ENCODE measurements at regions not wholly inside any gene's neighbourhood (a gene's known extent, or its start where the extent isn't known, plus 50 kb on each side); places are given as distances from the start of the nearest gene placed in this dataset.
"Not testable (repeated sequence)": the region's sequence is repeated elsewhere in the genome, so short reads cannot be mapped to it uniquely, and the experiment has no call there.

DNA sequence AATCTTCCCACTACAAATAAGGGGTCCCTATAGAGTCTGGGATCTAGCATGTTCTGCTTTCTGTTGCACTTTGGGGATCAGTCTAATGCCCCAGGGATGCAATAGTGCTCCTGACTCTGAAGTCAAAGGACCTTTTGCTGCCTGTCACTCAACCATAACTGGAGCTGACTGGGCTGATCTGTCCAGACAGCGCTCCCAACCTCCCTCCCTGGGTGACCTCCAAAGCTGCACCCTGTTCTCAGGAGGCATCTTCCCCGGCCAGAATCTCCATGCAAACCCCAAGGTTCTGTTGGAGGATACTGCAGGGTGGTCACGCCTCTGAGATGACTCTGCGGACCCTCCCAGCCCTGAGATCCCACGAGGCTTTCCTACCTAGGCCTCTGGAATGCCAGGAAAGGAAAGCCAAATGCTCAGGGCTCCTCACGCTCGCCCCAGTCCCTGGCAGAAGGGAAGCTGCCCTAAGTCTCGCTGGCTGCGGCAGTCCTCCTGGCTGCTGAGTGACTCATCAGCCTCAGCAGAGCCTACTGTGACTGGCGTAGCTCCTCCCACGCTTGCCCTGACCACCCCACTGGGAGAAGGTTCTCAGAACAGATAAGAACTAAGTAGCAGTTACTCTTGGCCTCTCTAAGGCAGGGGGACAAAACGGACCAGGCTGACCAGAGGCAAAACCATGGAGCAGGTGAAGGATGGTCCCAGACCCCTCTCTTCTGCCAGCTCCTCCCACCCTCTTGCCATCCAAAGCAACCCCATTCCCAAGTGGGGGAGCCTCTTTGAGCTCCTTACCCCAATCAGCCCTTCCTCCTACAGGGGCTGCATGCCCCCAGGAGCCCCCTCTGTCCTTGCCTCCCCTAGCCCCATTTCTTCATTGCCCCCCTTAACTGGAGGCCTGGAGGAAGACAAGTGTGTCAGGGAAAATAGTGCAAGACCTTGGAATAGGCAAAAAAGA, 124.1 kb upstream of the TNRC6C start:
- no peak overlapping the region for H3K4me3 ChIP-seq (ENCODE audit: low read length)
- peaks cover 34% of the 10 kb centered on the region for H3K4me1 ChIP-seq (ENCODE audit: insufficient read depth, low read length)
- no peaks in the 10 kb centered on the region for H3K36me3 ChIP-seq (ENCODE audit: insufficient read depth, low read length)
- H3K27me3 ChIP-seq (ENCODE audit: insufficient read depth, low read length) = no peaks in the 10 kb centered on the region
- no peak overlapping the region for H2AFZ ChIP-seq (ENCODE audit: low read depth, low read length)
- no peaks in the 10 kb centered on the region for H3K9me3 ChIP-seq (ENCODE audit: low read length)

- Histone ChIP-seq H3K4me1 (ENCODE audit: insufficient read depth, low read length) (peaks cover 17% of the 10 kb centered on the region), H3K27me3 (ENCODE audit: insufficient read depth, low read length) (no peaks in the 10 kb centered on the region), H2AFZ (ENCODE audit: low read depth, low read length) (no peak overlapping the region), H3K36me3 (ENCODE audit: insufficient read depth, low read length) (no peaks in the 10 kb centered on the region), H3K9me3 (ENCODE audit: low read length) (no peaks in the 10 kb centered on the region), H3K4me3 (ENCODE audit: low read length) (no peak overlapping the region)
Observed at GRCh38 chr17:77836557-77837041, 121.9 kb upstream of the TNRC6C start.

DNA sequence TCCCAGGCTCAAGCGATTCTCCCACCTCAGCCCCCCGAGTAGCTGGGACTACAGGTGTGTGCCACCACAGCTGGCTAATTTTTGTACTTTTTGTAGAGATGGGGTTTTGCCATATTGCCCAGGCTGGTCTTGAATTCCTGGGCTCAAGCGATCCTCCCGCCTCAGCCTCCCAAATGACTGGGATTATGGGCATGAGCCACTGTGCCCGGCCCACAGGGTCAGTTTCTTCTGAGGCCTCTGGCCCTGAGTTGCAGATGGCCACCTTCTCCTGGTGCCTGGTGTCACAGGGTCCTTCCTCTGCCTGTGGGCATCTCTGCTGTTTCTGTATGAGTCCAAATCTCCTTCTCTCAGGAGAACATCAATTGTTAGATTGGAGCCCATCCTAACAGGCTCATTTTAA, 121.4 kb upstream of the TNRC6C start:
- H3K36me3 ChIP-seq (ENCODE audit: insufficient read depth, low read length); H3K27me3 ChIP-seq (ENCODE audit: insufficient read depth, low read length); H3K9me3 ChIP-seq (ENCODE audit: low read length); H3K4me3 ChIP-seq (ENCODE audit: low read length); H2AFZ ChIP-seq (ENCODE audit: low read depth, low read length): not testable (repeated sequence)
- peaks cover 15% of the 10 kb centered on the region for H3K4me1 ChIP-seq (ENCODE audit: insufficient read depth, low read length)

DNA sequence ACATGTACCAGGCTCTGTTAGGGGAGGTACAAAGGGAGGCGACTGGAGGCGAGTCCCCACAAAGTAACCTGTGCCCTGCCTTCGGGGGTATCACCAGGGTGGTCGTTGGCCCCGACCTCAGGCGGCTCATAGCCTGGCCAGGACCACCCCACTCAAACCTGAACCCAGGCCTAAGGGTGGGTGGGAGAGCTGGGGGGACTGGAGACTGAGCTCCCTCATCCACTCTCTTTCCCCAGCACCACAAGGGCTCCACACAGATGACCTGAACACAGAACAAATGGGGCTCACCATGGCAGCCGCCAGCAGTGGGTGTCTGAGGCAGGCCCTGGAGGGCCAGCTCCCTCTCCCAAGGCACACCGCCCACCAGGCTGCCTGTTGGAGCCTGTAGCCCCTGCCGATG, 120.6 kb upstream of the TNRC6C start:
- H3K4me1 ChIP-seq (ENCODE audit: insufficient read depth, low read length) = peaks cover 15% of the 10 kb centered on the region
- peaks cover 6% of the 10 kb centered on the region for H3K27me3 ChIP-seq (ENCODE audit: insufficient read depth, low read length)
- H3K36me3 ChIP-seq (ENCODE audit: insufficient read depth, low read length) = no peaks in the 10 kb centered on the region
- H3K4me3 ChIP-seq (ENCODE audit: low read length) = no peak overlapping the region
- H2AFZ ChIP-seq (ENCODE audit: low read depth, low read length) = no peak overlapping the region
- no peaks in the 10 kb centered on the region for H3K9me3 ChIP-seq (ENCODE audit: low read length)

- no peak overlapping the region for H3K4me3 ChIP-seq (ENCODE audit: low read length)
- no peaks in the 10 kb centered on the region for H3K9me3 ChIP-seq (ENCODE audit: low read length)
- H3K36me3 ChIP-seq (ENCODE audit: insufficient read depth, low read length) = no peaks in the 10 kb centered on the region
- H2AFZ ChIP-seq (ENCODE audit: low read depth, low read length) = no peak overlapping the region
- peaks cover 6% of the 10 kb centered on the region for H3K27me3 ChIP-seq (ENCODE audit: insufficient read depth, low read length)
- H3K4me1 ChIP-seq (ENCODE audit: insufficient read depth, low read length) = peaks cover 14% of the 10 kb centered on the region
Observed at GRCh38 chr17:77838748-77839697, 119.5 kb upstream of the TNRC6C start.

DNA sequence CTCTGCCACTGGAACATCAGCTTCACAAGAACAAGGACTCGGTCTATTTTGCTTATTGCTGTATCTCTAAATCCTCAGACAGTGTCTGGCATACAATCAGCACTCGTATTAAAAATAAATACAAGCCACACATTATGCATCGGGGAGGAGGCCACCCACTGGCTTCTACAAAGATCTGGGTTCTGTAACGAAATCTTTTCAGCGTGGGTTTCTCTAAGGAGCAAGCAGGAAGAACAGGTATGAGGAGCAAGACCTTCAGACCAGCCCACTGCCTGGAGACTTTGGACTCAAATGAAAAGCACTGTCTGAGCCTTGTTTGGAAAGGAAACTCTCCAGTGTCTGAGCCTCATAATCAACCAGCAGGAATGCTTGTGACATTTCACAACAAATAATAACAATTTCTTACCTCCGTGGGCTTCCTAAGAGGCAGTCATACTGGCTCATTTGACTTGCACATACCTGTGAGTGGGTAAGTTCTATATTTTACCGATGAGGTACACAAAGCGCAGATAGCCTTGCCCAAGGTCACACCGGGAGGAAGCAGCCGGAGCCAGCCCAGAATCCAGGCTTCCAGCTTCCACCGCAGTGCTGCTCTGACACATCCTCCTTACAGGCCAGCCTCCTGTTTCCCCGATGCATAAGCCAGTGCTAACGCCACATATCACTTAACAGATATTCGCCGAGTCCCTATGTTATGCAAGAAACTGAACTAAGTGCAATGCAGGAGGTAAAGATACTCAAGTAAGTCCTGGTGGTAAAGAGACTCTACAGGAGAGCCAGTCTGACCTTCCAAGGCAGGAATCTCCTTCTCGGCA, 118.6 kb upstream of the TNRC6C start:
- Histone ChIP-seq H3K4me1 (ENCODE audit: insufficient read depth, low read length) (peaks cover 6% of the 10 kb centered on the region), H3K9me3 (ENCODE audit: low read length) (no peaks in the 10 kb centered on the region), H3K4me3 (ENCODE audit: low read length) (no peak overlapping the region), H3K36me3 (ENCODE audit: insufficient read depth, low read length) (no peaks in the 10 kb centered on the region), H2AFZ (ENCODE audit: low read depth, low read length) (no peak overlapping the region), H3K27me3 (ENCODE audit: insufficient read depth, low read length) (peaks cover 6% of the 10 kb centered on the region)

GRCh38 chr17:77840513-77841165, 117.9 kb upstream of the TNRC6C start:
- Histone ChIP-seq H3K4me3 (ENCODE audit: low read length) (no peak overlapping the region), H3K9me3 (ENCODE audit: low read length) (no peaks in the 10 kb centered on the region), H3K4me1 (ENCODE audit: insufficient read depth, low read length) (no peaks in the 10 kb centered on the region), H3K27me3 (ENCODE audit: insufficient read depth, low read length) (peaks cover 6% of the 10 kb centered on the region), H3K36me3 (ENCODE audit: insufficient read depth, low read length) (no peaks in the 10 kb centered on the region), H2AFZ (ENCODE audit: low read depth, low read length) (no peak overlapping the region)

DNA sequence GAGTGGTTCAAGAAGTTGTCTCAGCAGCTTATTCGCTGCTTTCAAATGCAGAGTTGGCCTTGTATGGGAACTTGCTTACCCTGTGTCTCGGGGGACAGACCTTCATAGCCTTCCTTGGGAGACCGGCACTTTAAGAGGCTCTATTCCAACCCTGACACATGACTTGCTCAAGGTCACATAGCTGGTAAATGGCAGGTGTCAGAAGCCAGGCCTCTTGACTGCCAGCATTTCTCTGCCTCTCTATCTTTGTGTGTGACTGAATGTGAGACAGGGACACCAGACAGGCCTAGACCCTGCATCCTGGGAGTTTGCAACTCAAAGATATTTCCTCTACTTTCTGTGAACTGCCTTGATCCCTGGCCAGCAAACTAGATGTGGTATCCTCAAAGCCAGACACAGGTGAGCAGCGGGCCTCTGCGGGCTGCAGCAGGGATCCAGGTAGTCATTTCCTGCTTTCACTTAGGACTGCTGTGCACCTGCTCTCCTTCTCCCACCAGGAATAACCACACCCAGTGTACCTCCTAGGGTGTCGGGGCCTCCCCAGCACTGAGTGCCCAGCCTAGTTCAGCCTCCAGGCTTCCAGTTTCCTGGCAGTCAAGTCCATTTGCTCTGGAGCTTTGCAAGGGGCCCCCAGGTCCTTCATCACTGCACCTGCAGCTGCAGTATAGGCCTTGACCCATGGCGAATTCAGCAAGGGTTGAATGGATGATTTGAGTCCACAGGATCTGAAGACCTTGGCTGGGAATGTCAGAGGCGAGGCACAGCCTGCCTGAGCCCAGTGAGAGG, 116.6 kb upstream of the TNRC6C start:
- H3K36me3 ChIP-seq (ENCODE audit: insufficient read depth, low read length) = no peaks in the 10 kb centered on the region
- no peaks in the 10 kb centered on the region for H3K9me3 ChIP-seq (ENCODE audit: low read length)
- H3K27me3 ChIP-seq (ENCODE audit: insufficient read depth, low read length) = peaks cover 6% of the 10 kb centered on the region
- no peak overlapping the region for H2AFZ ChIP-seq (ENCODE audit: low read depth, low read length)
- no peak overlapping the region for H3K4me3 ChIP-seq (ENCODE audit: low read length)
- H3K4me1 ChIP-seq (ENCODE audit: insufficient read depth, low read length) = no peaks in the 10 kb centered on the region

DNA sequence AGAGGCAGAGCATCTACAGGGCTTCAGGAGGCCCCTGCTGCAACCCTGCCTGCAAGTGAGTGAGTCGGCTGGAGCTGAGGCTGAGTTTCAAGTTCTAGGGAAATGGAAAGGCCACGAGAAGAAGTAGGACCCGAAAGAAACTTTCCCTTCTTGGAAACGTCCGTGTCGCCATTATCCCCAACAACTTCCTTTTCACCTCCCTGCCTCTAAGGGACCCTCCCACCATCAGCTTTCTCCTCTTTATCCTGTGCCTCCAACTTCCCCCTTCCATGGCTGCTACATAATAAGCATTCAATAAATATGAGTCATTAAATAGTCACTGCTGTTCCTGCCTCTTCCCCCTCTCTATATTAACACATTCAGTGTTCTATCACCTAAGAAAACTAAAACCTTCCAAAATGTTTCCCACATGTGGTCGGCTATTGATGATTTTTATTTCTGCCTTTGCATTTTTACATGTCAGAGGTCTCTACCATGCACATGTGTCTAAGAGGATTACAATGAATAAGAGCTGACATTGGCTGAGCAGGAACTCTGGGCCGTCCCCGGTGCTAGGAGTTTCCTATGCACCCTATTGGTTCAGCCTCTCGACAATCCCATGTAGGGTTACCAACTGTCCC, 115.9 kb upstream of the TNRC6C start:
- peaks cover 6% of the 10 kb centered on the region for H3K27me3 ChIP-seq (ENCODE audit: insufficient read depth, low read length)
- no peak overlapping the region for H2AFZ ChIP-seq (ENCODE audit: low read depth, low read length)
- H3K9me3 ChIP-seq (ENCODE audit: low read length) = no peaks in the 10 kb centered on the region
- no peak overlapping the region for H3K4me3 ChIP-seq (ENCODE audit: low read length)
- no peaks in the 10 kb centered on the region for H3K4me1 ChIP-seq (ENCODE audit: insufficient read depth, low read length)
- H3K36me3 ChIP-seq (ENCODE audit: insufficient read depth, low read length) = no peaks in the 10 kb centered on the region

DNA sequence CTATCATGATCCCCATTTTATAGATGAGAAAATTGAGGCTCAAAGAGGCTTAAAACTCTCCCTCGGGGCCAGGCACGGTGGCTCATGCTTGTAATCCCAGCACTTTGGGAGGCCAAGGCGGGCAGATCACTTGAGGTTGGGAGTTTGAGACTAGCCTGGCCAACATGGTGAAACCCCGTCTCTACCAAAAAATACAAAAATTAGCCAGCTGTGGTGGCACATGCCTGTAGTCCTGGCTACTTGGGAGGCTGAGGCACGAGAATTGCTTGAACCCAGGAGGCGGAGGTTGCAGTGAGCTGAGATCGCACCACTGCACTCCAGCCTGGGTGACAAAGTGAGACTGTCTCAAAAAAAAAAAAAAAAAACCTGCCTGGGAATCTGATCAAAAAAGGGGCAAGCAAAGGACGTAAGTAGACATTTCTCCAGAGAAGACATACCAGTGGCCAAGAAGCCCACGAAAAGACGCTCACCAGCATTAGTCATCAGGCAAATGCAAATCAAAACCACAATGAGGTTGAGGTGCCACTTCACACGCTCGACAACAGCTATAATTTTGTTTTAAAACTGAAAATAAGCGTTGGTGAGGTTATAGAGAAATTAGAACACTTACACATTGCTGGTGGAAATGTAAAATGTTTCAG, 115.1 kb upstream of the TNRC6C start:
- H3K36me3 ChIP-seq (ENCODE audit: insufficient read depth, low read length); H3K4me1 ChIP-seq (ENCODE audit: insufficient read depth, low read length); H2AFZ ChIP-seq (ENCODE audit: low read depth, low read length); H3K9me3 ChIP-seq (ENCODE audit: low read length); H3K4me3 ChIP-seq (ENCODE audit: low read length); H3K27me3 ChIP-seq (ENCODE audit: insufficient read depth, low read length): not testable (repeated sequence)

DNA sequence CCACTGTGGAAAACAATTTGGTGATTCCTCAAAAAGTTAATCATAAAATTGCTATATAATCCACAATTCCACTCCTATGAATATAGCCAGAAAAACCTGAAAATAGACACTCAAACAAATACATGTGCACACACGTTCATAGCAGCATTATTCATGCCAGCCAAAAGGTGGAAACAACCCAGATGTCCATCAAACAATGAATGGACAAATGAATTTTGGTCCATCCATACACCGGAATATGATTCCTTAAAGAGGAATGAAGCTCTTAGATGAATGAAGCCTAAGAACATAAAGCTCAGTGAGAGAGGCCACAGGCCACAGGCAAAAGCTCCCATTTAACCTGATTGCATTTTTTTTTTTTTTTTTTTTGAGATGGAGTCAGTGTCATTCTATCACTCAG, 114.6 kb upstream of the TNRC6C start:
- Histone ChIP-seq H3K9me3 (ENCODE audit: low read length) (no peaks in the 10 kb centered on the region), H3K4me1 (ENCODE audit: insufficient read depth, low read length) (no peaks in the 10 kb centered on the region), H3K4me3 (ENCODE audit: low read length) (no peak overlapping the region), H3K27me3 (ENCODE audit: insufficient read depth, low read length) (peaks cover 6% of the 10 kb centered on the region), H3K36me3 (ENCODE audit: insufficient read depth, low read length) (no peaks in the 10 kb centered on the region), H2AFZ (ENCODE audit: low read depth, low read length) (no peak overlapping the region)

All from neuron (in vitro differentiated cells).